NCI-H146 (cell line): ENCODE measurements at regions not wholly inside any gene's neighbourhood (a gene's known extent, or its start where the extent isn't known, plus 50 kb on each side); places are given as distances from the start of the nearest gene placed in this dataset.

Experiments
- DNase-seq: peaks from one replicate; lab custom pipeline; 2025; lab: John Stamatoyannopoulos, UW

DNA sequence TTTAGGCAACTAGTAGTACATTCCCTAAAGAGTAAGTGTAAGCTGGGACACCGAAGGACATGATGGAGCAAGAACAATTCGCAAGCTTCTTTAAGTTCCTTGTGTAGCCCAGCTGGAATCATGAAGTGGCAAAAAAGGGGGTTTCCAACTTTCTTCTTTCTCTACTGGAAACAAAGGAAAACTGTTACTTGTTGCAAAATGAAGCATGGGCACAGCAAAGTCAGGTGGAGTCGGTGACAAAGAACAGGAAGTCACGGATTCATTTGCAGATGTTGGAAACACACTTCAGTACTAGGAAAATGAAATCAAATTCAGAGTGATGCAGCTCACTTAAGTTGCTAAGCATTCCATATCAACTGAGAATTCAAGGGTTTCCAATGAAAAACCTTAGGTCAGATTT lies 706.9 kb upstream of the STXBP6 start:
- DNase-seq = no peak

DNA sequence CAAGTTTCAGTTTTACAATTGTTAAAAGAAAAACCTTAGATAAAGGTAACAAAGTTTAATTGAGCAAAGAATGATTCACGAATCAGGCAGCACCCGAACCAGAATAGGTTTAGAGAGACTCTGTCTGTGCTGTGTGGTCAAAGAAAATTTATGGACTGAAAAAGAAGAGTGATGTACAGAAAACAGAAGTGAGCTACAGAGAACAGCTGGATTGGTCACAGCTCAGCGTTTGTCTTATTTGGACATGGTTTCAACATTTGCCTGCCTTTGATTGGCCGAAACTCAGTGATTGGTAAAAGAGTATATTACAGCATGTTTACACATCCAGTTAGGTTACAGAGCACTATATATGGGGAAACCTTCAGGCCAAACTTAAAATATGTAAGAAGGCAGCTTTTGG lies 703.2 kb upstream of the STXBP6 start:
- no peak for DNase-seq

DNA sequence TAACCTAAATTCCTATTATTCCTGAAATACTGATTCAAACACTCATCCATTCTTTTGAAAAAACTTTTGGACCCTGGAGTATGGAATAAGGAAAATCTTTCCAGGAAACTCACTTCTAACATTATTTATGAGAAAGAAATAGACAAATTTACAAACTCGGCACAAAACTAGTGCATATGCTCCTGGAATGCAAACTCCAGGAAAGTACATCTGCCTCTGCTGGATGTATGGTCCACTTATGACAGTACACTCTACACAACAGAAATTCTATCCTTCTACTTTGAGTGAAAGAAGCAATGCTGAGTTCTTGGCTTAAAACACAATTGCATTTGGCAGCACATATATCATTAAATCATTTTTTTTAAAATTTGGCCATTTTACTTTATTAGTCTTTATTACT lies 700.5 kb upstream of the STXBP6 start:
- no peak for DNase-seq
